HAP-1 (cell line): ENCODE measurements at regions not wholly inside any gene's neighbourhood (a gene's known extent, or its start where the extent isn't known, plus 50 kb on each side); places are given as distances from the start of the nearest gene placed in this dataset.
"Not testable (repeated sequence)": the region's sequence is repeated elsewhere in the genome, so short reads cannot be mapped to it uniquely, and the experiment has no call there.

ENCODE experiments used
- DNase-seq, 2 experiments: peaks; one replicate each; pipeline ENCODE4 v3.0.0-alpha.2; 2016 to 2020; ENCODE audit warnings: low spot score in 2 of 2
- H3K27me3 ChIP-seq: fragments of 250-450 bp; sonication (Bioruptor Pico); 2 replicates; pipeline ENCODE4 v1.5.1; 2020; ENCODE audit warnings: low read depth, mild to moderate bottlenecking, moderate library complexity
- H3K36me3 ChIP-seq: fragments of 250-450 bp; sonication (Bioruptor Pico); replicated peaks from 2 replicates; pipeline ENCODE4 v1.5.1; 2020; ENCODE audit warnings: mild to moderate bottlenecking
- H3K4me1 ChIP-seq: fragments of 250-450 bp; sonication (Bioruptor Pico); 2 replicates; pipeline ENCODE4 v1.5.1; 2020; ENCODE audit warnings: mild to moderate bottlenecking
- H3K4me3 ChIP-seq: fragments of 250-450 bp; sonication (Bioruptor Pico); 2 replicates; pipeline ENCODE4 v1.5.1; 2020; ENCODE audit warnings: mild to moderate bottlenecking, moderate library complexity
- H3K9me3 ChIP-seq: fragments of 250-450 bp; sonication (Bioruptor Pico); 2 replicates; pipeline ENCODE4 v1.5.1; 2020; ENCODE audit warnings: mild to moderate bottlenecking, moderate library complexity
- in situ Hi-C: fragments of 300-500 bp; cut with MboI; formaldehyde crosslinking; loops from 3 replicates; pipeline ENCODE4 v1.14.3; 2020; ENCODE audit warnings: low sequenced_read_pairs, inconsistent platforms, mixed read lengths

GRCh38 chr5:30237189-30237588 is 956.3 kb upstream of the CDH6 start:
- no peak for DNase-seq
- in situ Hi-C loops, result no loop called here
- Histone ChIP-seq H3K36me3 (no peaks in the 10 kb centered on the region), H3K4me3 (no peak overlapping the region), H3K4me1 (no peaks in the 10 kb centered on the region), H3K27me3 (no peaks in the 10 kb centered on the region), H3K9me3 (no peaks in the 10 kb centered on the region)

- H3K4me1 ChIP-seq, result no peaks in the 10 kb centered on the region
- no peaks in the 10 kb centered on the region for H3K27me3 ChIP-seq
- H3K4me3 ChIP-seq, result no peak overlapping the region
- no peaks in the 10 kb centered on the region; the same call in 1 of the 2 replicates for H3K36me3 ChIP-seq
- in situ Hi-C loops, result no loop called here
- DNase-seq, result no peak
- no peaks in the 10 kb centered on the region for H3K9me3 ChIP-seq
Observed at GRCh38 chr5:30209755-30210154, 983.7 kb upstream of the CDH6 start.

DNA sequence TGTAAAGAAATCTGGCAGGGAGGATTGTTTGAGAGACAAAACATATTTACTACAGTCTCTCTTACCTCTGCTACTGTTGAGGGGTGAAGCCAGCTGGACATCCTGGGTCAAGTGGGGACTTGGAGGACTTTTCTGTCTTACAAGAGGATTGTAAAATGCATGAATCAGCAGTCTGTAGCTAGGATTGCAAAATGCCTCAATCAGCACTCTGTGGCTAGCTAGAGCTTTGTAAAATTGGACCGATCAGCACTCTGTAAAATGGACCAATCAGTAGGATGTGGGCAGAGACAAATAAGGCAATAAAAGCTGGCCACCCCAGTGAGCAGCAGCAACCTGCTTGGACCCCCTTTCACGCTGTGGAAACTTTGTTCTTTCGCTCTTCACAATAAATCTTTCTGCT is 995.8 kb upstream of the CDH6 start:
- Histone ChIP-seq H3K4me1 (no peaks in the 10 kb centered on the region), H3K4me3 (no peak overlapping the region), H3K9me3 (no peaks in the 10 kb centered on the region), H3K36me3 (no peaks in the 10 kb centered on the region), H3K27me3 (no peaks in the 10 kb centered on the region)
- DNase-seq, result no peak
- in situ Hi-C loops, result no loop called here

- Histone ChIP-seq H3K4me1 (no peaks in the 10 kb centered on the region), H3K36me3 (no peaks in the 10 kb centered on the region), H3K27me3 (no peaks in the 10 kb centered on the region), H3K4me3 (no peak overlapping the region), H3K9me3 (no peaks in the 10 kb centered on the region)
- no peak for DNase-seq
- in situ Hi-C loops, result no loop called here
Observed at GRCh38 chr5:30195036-30195435, 998.5 kb upstream of the CDH6 start.

DNA sequence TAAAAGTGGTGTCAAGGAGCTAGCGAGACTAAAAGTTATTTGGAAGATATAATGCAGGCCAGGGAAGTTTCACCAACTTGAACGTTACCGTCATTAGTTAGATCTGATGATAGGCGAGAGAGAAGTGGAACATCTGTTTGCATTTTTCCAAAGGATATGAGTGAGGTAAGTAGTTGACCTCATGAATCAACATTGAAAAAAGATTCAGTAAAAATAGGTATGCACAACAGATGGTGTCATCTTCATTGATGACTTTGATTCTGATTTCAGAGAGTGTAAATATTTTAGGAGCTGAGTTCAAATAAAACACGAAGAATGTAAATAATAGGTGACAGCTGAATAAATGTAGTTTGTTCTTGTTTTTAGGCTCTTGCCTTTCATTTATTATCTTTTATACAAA is 998.9 kb upstream of the CDH6 start:
- H3K9me3 ChIP-seq, result no peaks in the 10 kb centered on the region
- in situ Hi-C loops, result no loop called here
- no peaks in the 10 kb centered on the region for H3K36me3 ChIP-seq
- H3K4me1 ChIP-seq, result no peaks in the 10 kb centered on the region
- no peak for DNase-seq
- no peaks in the 10 kb centered on the region for H3K27me3 ChIP-seq
- H3K4me3 ChIP-seq, result no peak overlapping the region

DNA sequence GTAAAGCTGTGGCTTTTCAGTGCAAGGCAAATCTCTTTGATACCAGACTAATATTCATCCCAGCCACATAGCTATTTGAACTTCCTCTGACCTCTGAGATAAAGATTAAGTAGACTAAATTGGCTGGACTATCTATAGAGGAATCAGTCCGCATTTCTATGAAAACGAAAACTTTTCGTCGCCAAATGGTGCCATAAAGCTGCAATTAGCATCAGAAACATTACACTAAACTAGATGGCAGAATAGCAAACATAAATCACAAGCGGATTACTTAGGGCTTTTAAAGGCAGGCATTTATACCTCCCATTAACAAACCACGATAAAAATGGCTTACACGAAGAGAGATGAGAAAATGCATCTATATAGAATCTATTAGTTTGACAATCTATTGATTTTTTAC is 1009.7 kb upstream of the CDH6 start:
- H3K36me3 ChIP-seq, result no peaks in the 10 kb centered on the region; the same call in 1 of the 2 replicates
- H3K4me3 ChIP-seq, result no peak overlapping the region
- DNase-seq, result peak; percentile 59 to 89
- H3K27me3 ChIP-seq, result no peaks in the 10 kb centered on the region
- no peaks in the 10 kb centered on the region for H3K9me3 ChIP-seq
- H3K4me1 ChIP-seq, result peaks cover 10% of the 10 kb centered on the region
- in situ Hi-C loops, result no loop called here

DNA sequence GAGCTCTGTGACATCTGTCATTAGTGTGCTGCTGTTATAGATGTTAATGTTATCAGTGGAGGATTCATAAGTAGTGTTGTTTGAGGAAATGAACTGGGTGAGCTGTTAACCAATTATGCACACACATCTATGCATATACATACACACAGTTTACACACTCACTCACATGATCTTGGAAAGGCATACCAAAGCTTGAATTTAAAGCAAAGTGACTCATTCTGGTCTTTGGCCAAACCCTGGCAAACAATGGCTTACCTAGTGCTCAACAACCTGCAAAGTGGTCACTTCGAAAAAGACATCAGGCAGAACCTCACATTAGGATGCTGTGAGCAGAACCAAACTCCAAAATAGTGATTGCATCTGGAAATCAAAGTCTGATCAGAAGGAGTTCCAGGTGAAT is 1037.3 kb upstream of the CDH6 start:
- H3K36me3 ChIP-seq, result no peaks in the 10 kb centered on the region
- peaks cover 16% of the 10 kb centered on the region for H3K4me1 ChIP-seq
- no peaks in the 10 kb centered on the region for H3K9me3 ChIP-seq
- H3K27me3 ChIP-seq, result no peaks in the 10 kb centered on the region
- in situ Hi-C loops, result no loop called here
- no peak overlapping the region for H3K4me3 ChIP-seq
- no peak for DNase-seq

- DNase-seq, result no peak
- in situ Hi-C loops, result no loop called here
- no peaks in the 10 kb centered on the region for H3K27me3 ChIP-seq
Observed at GRCh38 chr5:30152431-30152830, 1041.1 kb upstream of the CDH6 start.

DNA sequence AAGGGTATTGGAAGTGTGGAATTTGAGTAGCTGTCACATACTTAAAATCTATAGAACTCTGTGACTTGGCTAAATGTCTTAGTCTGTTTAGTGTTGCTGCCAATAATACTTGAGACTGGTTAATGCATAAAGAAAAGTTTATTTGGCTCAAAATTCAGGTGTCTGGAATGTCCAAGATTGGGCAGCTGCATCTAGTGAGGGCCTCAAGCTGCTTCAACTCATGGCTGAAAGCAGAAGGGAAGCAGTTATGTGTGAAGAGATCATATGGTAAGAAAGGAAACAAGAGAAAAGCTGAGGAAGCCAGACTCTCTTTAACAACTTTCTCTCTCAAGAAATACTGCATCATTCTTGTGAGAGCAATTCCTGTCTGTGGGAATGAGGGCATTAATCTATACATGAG is 1043.3 kb upstream of the CDH6 start:
- in situ Hi-C loops, result no loop called here
- no peak for DNase-seq
- Histone ChIP-seq H3K4me1 (no peaks in the 10 kb centered on the region), H3K4me3 (no peak overlapping the region), H3K9me3 (no peaks in the 10 kb centered on the region), H3K36me3 (no peaks in the 10 kb centered on the region), H3K27me3 (no peaks in the 10 kb centered on the region)

More at GRCh38 chr5:30152431-30152830, 1041.1 kb upstream of the CDH6 start:
- Histone ChIP-seq H3K4me1 (no peaks in the 10 kb centered on the region), H3K9me3 (no peaks in the 10 kb centered on the region), H3K36me3 (no peaks in the 10 kb centered on the region), H3K4me3 (no peak overlapping the region)

- no peaks in the 10 kb centered on the region for H3K27me3 ChIP-seq
- H3K4me3 ChIP-seq, result no peak overlapping the region
- no peaks in the 10 kb centered on the region for H3K36me3 ChIP-seq
- 0 out of 2 replicates have a peak, but pooled peaks cover 4% of the 10 kb centered on the region for H3K4me1 ChIP-seq
- DNase-seq, result no peak
- H3K9me3 ChIP-seq, result no peaks in the 10 kb centered on the region
- in situ Hi-C loops, result no loop called here
Observed at GRCh38 chr5:30149526-30149925, 1044.0 kb upstream of the CDH6 start.

- no peak overlapping the region for H3K4me3 ChIP-seq
- 0 out of 2 replicates have a peak, but pooled peaks cover 4% of the 10 kb centered on the region for H3K4me1 ChIP-seq
- H3K9me3 ChIP-seq, result no peaks in the 10 kb centered on the region
- in situ Hi-C loops, result no loop called here
- no peak for DNase-seq
- no peaks in the 10 kb centered on the region for H3K36me3 ChIP-seq
- no peaks in the 10 kb centered on the region for H3K27me3 ChIP-seq
Observed at GRCh38 chr5:30147976-30148375, 1045.5 kb upstream of the CDH6 start.

DNA sequence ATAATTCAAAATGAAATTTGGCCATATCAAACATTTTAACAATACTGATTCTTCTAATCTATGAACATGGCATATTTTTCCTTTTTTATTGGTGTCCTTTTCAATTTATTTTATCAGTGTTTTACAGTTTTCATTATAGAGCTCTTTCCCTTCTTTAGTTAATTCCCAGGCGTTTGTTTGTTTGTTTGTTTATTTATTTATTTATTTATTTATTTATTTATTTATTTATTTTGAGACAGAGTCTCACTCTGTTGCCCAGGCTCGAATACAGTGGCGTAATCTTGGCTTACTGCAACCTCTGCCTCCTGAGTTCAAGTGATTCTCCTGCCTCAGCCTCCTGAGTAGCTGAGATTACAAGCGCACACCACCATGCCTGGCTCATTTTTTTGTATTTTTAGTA is 1049.4 kb upstream of the CDH6 start:
- DNase-seq, H3K9me3 ChIP-seq, H3K4me3 ChIP-seq, H3K4me1 ChIP-seq, H3K27me3 ChIP-seq, H3K36me3 ChIP-seq, in situ Hi-C loops: not testable (repeated sequence)

DNA sequence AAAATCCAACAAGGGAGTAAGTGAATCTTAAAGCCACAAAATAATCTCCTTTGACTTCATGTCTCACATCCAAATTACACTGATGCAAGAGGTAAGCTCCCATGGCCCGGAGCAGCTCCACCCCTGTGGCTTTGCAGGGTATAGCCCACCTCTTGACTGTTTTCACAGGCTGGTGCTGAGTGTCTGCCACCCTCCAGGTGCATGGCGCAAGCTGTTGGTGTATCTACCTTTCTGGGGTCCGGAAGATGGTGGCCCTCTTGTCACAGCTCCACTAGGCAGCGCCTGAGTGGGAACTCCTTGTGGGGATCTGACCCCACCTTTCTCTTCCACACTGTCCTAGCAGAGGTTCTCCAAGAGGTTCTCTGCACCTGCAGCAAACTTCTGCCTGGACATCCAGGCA is 1051.1 kb upstream of the CDH6 start:
- Histone ChIP-seq H3K9me3 (no peaks in the 10 kb centered on the region), H3K36me3 (no peaks in the 10 kb centered on the region), H3K4me1 (0 out of 2 replicates have a peak, but pooled peaks cover 4% of the 10 kb centered on the region), H3K27me3 (no peaks in the 10 kb centered on the region), H3K4me3 (no peak overlapping the region)
- in situ Hi-C loops, result no loop called here
- DNase-seq, result no peak

DNA sequence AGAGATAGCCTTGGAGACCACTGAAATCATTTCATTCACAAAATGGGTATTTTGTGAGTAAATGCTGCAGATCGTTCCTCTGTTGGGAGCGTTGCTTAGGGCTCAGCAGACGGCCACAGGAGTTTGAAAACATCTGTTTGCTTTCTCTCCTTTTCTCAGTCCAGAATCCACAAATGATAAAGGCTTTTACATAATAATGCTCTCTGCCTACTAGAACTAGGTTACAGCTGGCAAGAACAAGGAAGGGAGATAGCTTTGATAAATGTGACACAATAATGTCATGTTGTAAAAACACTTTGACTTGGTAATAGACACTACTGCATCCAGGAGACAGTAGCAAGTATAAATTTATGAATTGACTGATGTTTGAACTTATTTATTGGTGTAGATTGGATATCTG is 1072.4 kb upstream of the CDH6 start:
- peak in 1 of 2 experiments; percentile 58 for DNase-seq
- Histone ChIP-seq H3K36me3 (no peaks in the 10 kb centered on the region), H3K27me3 (no peaks in the 10 kb centered on the region), H3K4me1 (peaks cover 9% of the 10 kb centered on the region), H3K9me3 (no peaks in the 10 kb centered on the region), H3K4me3 (no peak overlapping the region)
- in situ Hi-C loops, result no loop called here

GRCh38 chr5:30117135-30117534 is 1076.4 kb upstream of the CDH6 start:
- in situ Hi-C loops, result no loop called here

More at GRCh38 chr5:30117135-30117534, 1076.4 kb upstream of the CDH6 start:
- no peaks in the 10 kb centered on the region for H3K27me3 ChIP-seq
- peaks cover 9% of the 10 kb centered on the region for H3K4me1 ChIP-seq
- H3K9me3 ChIP-seq, result no peaks in the 10 kb centered on the region
- no peak overlapping the region for H3K4me3 ChIP-seq
- H3K36me3 ChIP-seq, result no peaks in the 10 kb centered on the region
- DNase-seq, result no peak
